Loucy (cell line): ENCODE measurements at regions not wholly inside any gene's neighbourhood (a gene's known extent, or its start where the extent isn't known, plus 50 kb on each side); places are given as distances from the start of the nearest gene placed in this dataset.

Experiments
- EZH2phosphoT487 ChIP-seq: fragments of 200-600 bp; IDR thresholded peaks from 2 replicates; pipeline ENCODE4 v1.6.1; 2018; ENCODE audit warnings: antibody characterized with exemption, mild to moderate bottlenecking, moderate library complexity, borderline replicate concordance
- TF ChIP-seq, protein P1 (sequence below): fragments of 200-600 bp; sonication (generic); conservative IDR thresholded peaks from 2 replicates; pipeline ENCODE4 v1.5.1; 2014; ENCODE audit warnings: mild to moderate bottlenecking, antibody characterized with exemption, low read length

DNA sequence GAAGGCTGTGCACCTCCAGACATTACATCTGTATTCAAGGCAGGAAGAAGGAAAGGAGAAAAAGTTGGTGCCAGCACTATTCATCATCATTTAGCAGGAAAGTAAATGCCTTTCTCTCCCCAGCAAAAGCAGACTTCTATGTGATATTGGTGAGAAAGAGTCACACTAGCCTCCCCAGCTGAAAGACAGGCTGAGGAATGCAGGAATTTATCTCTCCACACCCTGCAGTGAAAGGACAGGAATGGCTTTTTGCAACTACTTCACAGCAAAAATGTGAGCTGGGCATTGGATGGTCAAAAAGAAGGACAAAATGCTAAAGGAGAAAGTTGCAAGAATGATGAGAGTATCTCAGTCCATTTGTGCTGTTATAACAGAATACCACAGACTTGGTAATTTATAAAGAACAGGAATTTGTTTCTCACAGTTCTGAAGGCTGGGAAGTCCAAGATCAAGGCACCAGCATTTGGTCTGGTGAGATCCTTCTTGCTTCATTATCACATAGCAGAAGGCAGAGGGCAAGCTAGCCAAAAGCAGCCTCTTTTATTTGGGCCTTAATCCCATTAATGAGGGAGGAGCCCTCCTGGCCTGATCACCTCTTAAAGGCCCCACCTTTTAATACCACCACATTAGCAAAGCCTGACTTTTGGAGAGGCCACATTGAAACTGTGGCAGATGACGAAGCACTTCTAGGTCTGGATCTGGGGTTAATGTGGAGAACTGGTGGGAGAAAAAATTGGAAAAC is 388.1 kb upstream of the SLC14A2 start:
- TF ChIP-seq, protein P1, sequence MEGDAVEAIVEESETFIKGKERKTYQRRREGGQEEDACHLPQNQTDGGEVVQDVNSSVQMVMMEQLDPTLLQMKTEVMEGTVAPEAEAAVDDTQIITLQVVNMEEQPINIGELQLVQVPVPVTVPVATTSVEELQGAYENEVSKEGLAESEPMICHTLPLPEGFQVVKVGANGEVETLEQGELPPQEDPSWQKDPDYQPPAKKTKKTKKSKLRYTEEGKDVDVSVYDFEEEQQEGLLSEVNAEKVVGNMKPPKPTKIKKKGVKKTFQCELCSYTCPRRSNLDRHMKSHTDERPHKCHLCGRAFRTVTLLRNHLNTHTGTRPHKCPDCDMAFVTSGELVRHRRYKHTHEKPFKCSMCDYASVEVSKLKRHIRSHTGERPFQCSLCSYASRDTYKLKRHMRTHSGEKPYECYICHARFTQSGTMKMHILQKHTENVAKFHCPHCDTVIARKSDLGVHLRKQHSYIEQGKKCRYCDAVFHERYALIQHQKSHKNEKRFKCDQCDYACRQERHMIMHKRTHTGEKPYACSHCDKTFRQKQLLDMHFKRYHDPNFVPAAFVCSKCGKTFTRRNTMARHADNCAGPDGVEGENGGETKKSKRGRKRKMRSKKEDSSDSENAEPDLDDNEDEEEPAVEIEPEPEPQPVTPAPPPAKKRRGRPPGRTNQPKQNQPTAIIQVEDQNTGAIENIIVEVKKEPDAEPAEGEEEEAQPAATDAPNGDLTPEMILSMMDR: no peak
- no peak for TF ChIP-seq EZH2phosphoT487
